HS-27A (cell line): ENCODE measurements at regions not wholly inside any gene's neighbourhood (a gene's known extent, or its start where the extent isn't known, plus 50 kb on each side); places are given as distances from the start of the nearest gene placed in this dataset.
"Not testable (repeated sequence)": the region's sequence is repeated elsewhere in the genome, so short reads cannot be mapped to it uniquely, and the experiment has no call there.

Experiments
- DNase-seq: peaks from one replicate; pipeline ENCODE4 v3.0.0-alpha.2; 2012; ENCODE audit warnings: low read depth, missing footprints

DNA sequence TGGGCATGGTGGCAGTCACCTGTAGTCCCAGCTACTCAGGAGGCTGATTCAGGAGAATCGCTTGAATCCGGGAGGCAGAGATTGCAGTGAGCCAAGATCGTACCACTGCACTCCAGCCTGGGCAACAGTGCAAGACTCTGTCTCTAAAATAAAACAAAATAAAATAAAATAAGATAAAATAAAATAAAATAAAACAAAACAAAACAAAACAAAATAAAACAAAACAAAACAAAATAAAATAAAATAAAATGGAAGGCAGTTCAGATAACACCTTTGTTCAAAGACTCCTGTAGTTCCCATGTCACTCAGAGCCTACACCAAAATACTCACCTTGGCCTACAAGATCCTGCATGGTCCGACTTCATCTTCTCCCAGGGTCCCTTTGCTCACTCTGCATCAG lies 61.3 kb downstream of the SYF2 start:
- not testable (repeated sequence) for DNase-seq

DNA sequence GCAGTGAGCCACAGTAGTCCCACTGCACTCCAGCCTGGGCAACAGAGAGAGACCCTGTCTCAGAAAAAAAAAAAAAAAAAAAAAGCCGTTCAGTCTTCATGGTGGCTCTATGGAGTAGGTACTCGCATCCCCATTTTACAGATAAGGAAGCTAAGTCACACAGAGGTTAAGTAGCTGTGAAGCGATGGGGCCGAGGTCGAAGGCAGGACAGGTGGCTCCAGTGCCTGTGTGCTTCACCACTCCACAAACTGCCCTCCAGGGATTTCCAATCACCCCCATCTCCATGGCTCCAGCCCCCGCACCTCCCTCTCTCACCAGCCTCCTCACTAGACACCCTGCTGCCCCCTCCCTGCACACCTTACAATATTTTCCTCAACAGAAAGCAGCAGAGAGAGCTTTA lies 61.9 kb downstream of the SYF2 start:
- no peak for DNase-seq

DNA sequence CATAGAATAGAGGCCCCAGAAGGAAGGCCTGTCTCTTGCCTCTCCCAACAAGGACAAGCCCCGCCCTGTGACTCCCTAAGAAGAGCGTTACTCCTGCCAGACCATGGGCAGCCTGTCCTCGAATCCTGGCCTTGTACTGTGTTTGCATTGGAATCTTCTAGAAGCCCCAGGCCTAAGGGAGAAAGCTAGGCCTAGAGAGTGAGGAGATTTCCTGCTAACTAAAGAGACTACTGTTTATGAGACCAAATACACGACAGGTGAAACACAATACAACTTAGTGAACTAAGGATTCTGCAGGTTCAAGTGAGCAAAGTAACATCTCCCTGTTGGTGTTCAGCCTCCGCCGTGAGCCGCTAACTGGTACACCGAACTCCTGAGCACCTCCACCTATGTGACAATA lies 62.7 kb downstream of the SYF2 start:
- no peak for DNase-seq

DNA sequence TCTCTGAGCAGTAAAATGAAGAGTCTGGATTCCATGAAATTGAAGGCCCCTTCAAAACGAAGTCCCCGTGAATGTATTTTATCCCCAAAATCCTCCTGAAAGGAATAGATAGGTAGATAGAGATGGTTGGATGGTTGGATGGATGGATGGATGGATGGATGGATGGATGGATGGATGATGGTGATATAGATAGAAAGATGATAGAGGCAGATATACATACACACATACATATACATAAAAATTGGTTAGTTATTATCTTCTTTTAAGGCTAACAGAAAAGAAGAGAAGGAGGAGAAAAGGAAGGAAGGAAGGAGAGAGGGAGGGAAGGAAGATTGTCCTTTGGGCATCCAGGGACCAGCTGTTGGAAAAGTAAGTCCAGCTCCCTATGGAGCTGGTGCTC lies 63.1 kb downstream of the SYF2 start:
- no peak for DNase-seq

DNA sequence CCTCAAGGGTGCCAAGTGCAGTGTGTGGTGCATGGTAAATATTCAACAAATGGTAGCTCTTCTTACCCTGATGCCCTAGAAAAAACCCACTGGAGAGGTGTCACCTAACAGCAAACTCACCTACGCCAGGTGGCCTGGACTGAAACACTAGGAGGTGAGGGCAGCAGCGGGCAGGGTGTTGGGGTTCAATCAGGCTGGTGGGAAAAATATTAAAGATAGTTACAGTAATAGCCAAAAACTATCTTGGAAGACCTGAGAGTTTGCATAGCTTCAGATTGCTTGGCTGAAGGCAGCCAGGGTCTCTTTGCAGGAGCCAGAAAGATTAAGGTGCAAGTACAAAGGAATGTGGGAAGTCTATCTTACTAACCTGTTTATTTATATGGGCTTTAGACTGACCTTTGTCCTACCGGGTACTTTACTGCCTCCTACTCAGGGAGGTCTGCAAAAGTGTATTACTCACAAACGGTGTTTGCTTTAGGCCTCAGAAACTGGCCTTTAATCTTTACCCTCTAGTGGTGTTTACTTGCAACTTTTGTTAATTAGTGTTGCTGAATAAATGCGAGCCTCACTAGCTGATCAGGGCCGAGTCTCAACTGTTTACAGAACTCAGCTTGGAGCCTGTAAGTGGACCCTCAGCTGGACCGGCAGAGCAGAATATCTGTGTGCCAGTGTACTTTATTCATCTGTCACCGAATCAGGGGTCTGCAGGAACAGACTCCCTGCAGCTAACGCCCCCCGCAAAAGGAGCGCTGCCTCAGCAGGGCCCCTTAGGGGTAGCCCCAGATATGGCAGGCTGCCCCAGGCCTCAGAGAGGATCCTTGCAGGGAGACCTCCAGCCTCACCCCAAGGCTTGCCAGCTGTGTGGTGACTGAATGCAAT lies 63.9 kb downstream of the SYF2 start:
- DNase-seq: no peak

DNA sequence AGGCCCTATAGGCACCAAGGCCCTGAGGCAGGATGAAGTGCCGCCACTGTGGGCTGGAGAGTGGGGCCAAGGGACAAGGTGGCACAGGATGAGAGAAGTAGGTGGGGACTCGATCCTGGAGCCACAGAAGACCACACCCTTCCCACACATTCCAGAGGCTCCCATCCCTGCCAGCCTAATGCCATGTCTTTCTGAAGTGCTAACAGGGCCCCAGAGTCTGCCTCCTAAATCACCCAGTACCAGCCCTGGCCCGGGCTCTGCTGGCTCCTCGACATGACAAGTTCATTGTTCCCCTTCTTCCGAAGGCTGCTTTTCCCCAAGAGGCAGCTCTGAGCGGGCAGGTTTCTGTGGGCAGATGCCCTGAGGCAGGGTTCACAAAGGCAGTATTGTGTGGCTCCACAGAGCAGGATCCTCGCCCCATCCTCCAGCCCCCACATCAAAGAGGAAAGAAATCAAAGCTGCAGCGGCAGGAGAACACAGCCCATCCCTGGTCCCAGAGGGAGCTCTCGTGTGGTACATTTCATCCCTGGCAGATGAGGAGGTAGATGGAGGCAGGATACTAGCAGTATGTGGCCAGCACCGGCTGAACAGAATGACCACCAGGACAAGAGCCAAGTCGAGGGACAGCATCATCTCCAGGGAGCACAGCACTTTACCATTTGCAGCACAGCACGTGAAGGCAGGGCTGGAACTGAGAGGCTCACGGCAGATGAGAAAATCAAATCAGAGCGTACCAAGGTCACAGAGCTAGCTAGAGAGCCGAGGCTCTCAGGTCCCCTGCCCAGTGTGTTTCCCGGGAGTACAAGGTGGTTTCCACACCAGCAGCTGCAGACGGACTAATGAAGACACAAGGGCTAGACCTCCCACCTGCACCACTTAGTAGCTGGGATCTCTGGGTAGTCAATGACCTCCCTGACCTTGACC lies 64.8 kb downstream of the SYF2 start:
- no peak for DNase-seq

DNA sequence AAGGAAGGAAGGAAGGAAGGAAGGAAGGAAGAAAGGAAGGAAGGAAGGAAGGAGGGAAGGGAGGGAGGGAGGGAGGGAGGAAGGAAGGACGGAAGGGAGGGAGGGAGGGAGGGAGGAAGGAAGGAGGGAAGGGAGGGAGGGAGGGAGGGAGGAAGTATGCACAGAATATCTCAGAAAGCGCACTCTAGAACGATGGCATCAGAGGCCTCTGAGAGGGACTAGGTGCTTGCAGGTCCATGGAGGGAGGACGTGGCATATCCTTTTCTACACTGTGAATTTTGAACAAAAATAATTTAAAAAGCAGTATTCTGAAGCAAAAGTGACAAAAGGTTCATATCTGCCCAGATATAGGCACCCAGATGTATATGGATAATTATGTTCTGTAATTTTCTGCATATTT lies 65.5 kb downstream of the SYF2 start:
- no peak for DNase-seq

DNA sequence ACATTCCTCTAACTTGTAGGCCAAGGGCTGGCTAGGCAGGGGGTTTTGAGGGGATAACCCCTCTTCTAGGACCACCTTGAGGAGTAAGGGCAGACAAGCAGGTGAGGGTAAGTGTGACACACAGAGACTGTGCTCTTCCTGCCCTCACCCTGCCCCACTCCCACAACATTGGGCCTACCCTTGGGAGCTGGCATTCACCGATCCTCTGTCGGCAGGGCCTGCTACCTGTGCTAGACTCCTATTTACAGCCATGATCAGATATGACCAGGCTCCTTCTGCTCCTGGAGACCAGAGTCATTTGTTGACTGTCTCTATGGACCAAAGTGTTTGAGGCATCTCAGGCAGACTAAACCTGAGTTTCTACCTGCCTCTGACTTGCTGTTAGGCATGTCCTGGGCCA lies 68.3 kb downstream of the SYF2 start:
- DNase-seq: no peak

DNA sequence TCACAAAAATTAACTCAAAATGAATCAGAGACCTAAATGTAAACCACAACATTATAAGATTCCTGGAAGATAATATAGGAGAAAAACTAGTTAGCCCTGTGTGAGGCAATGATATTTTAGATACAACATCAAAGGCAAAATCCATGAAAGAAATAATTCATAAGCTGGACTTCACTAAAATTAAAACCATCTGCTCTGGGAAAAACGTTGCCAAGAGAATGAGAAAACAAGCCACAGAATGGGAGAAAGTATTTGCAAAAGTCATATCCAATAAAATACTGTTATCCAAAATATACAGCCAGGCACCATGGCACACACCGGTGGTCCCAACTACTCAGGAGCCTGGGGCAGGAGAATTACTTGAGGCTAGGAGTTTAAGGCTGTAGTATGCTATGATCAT lies 70.3 kb downstream of the SYF2 start:
- no peak for DNase-seq

DNA sequence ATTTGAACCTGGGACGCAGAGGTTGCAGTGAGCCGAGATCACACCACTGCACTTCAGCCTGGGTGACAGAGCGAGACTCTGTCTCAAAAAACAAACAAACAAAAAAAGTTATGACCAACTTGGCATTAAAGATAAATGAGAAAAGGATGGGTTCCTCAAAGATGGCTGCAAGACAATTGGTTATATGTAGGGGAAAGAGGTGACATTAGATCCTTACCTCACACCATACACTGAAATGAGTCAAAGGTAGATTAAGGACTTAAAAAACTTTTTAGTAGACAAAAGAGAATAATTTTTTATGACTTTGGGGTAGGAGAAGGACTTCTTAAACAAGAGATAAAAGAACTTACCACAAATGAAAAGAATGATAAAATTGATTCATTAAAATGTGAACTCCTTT lies 74.5 kb downstream of the SYF2 start:
- no peak for DNase-seq

DNA sequence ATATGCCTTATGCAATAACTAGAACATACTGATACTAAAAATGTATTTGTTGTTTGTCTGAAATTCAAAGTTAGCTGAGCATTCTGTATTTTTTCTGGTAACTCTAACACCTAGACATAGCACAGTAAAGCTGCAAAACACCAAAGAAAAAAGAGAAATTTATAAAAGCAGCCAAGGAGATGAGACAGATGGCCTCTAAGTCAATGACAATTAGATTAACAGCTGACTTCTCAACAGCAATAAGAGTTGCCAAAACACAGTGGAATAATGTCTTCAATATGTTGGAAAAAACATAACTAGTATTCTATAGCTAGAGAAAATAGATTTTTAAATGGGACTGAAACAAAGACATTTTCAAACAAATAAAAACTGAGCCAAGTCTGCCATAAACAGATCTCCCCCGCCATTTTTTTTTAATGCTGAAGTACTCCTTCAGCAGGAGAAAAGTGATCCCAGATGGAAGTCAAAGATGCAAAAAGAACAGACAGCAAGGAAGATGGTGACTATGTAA lies 81.3 kb downstream of the SYF2 start:
- no peak for DNase-seq

DNA sequence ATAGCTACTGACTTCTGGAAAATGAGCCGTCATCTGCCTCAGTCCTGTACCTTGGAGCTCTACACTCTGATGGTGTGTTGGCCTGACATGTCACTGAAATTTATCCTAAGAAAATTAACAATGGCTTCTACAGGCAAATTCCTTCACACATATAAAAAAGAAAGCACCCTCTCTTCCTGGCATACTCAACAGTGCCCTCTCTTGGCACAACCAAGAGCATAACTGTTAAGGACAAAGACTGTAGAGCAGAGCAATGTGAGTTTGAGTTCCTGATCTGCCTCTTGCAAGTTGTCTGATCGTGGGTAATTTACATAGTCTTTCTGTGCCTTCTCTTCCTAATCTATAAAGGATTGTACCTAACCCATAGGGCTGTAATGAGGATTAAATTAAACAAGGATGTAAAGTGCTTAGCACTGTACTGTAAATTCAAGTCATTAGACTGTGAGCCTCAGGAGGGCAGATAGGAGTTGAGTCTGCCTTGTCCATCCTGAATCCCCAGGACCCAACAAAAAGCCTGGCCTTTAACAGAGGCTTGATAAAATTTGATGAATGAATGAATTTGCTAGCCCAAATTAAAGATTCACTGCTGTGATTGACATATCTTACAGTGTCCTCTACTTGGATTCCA lies 83.5 kb downstream of the SYF2 start:
- DNase-seq: no peak

DNA sequence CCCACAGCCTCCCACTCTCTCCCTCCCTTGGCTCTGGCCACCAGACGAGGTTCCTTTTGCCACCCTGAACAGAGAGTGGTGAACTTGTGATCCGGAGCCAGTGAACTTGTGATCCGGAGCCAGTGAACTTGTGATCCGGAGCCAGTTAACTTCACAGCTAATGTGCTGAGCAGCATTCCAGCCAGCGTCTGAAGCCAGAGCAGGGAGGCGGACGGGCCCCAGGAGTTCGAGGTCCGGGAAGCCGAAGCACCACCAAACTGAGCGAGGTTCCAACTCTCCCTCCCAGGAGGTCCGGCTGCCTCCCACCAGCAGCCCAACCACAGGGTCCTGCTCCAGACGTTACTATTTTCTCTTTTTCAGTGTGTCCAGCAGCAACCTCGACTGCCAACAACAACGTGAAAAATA lies 85.8 kb downstream of the SYF2 start:
- DNase-seq: no peak

DNA sequence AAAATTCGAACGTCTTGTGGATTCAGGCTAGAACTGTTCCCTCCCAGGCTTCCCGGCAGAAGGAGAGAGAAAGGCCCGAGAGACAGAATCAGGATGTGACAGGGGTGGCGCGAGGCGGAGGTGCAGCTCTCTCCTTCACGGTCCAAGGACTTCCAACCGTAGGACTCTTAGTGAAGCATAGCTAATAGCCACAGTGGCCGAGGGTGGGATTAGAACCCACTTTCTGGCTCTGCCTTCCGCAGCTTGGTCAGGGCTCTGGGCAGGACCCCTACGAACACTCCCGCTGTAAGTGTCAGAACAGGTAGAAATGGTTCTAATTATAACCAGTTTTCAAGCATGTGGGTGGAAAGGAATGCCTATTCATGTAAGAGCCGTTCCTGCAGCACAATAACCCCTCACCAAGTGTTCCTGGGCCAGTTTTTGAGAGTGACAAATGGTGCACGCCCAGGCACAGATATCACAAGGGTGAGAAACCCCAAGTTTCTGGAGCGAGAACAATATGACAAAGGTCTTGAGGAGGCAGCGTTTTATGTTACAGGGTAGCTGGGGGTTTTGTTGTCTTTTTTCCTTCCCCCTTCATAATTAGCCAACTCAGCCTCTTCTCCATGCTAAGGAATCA lies 86.4 kb downstream of the SYF2 start:
- DNase-seq: no peak

DNA sequence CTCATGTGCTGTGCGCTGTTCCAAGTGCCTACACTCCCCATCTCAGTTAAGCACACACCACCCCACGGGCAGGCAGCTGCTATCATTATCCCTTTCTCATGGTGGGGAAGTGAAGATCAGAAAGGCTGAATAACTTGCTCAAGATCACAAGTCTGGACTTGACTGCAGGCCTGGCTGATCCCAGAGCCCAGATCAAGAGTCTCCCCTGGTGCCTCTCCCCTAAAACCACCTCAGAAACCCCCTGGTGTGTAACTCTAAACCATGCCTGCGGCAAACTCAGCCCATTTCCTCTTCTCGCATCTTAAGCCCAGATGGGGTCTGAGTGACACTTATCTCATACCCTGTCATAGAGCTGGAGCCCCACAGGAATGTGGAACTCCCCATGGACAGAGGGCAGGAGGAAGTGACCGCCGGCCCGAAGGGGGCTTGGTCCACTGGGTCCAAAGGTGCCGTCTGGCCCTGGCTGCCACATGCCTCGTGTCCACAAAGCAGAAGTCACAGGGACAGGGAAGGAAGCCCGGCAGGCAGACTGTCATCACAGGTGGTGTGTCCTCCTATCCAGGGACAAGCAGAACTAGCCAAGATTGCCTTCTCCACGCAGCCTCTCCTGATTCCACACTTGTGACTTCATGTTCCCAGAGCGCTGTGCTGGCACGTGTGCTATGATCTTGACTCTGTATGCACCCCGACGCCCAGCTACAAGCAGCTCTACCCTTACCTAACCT lies 92.1 kb downstream of the SYF2 start:
- no peak for DNase-seq

DNA sequence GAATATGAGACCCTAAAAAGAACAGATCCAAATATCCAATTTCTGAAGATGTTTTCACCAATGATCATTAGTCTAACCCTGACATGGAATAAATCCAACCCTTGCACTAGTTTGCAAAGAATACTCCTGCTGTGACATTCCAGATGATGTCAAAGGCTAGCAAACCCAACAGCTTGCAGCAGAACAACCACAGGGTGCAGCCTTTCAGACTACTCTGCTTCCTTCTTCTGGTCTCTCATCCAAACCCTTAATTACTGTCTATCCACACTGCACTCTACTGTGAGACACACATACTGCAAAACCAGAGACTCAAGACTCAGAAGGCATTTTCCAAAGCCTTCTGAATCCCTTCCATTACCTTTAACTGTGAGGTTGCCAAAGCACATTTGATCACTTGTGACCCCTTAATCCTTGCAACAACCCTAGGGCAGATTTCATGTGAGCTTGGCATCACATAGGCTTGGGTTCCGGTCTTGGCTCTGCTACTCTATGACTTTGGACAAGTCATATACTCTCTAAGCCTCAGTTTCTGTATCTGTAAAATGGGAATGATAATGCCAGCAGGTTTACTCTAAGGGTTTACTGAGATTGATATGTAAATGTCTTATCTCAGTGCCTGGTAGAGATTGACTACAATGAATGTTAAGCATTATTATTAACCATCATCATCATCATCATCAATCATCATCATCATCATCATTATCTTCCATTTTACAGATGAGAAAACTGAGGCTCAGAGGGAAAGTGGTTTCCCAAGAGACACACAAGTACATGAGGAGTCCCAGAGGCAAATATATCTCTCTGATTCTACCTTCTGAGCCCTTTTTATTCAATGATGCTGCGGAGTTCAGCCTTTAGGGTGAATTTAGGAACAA lies 94.5 kb downstream of the SYF2 start:
- DNase-seq: no peak

DNA sequence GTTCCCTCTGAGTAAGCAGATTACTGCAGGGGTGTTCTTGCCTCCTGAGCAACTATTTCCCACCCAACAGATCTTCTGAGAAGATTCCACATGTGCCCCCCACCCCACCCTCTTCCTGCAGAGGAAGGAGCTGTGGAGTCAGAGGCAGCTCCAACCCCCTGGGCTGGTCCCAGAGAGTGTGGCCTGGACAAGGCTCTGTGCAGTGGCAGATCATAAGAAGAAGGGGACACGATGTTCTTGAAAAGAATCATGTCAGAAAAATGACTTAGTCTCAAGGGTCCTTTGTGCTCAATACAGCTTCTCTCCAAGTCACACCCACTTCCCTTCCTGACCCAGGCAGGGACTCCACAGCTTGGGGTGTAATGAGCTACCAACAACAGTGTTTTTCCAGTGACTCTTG lies 95.2 kb downstream of the SYF2 start:
- DNase-seq: no peak

DNA sequence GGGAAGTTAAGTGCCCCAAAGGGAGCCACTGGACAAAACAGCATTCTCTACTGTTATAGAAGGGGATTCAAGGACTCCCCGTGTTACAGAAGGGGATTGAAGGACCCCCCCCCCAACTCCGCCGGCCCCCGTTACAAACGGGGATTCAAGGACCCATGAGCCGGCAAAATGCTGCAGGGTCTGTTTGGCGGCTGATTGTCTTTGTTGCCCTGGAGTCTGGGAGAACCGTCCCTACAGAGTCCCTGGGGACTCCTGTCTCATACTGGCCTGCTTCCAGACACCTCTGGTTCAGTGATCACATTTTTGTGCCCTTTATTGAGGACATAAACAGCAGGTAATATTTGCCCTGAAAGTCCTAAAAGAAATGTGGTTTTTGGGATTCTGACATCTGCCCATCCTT lies 96.4 kb downstream of the SYF2 start:
- no peak for DNase-seq

DNA sequence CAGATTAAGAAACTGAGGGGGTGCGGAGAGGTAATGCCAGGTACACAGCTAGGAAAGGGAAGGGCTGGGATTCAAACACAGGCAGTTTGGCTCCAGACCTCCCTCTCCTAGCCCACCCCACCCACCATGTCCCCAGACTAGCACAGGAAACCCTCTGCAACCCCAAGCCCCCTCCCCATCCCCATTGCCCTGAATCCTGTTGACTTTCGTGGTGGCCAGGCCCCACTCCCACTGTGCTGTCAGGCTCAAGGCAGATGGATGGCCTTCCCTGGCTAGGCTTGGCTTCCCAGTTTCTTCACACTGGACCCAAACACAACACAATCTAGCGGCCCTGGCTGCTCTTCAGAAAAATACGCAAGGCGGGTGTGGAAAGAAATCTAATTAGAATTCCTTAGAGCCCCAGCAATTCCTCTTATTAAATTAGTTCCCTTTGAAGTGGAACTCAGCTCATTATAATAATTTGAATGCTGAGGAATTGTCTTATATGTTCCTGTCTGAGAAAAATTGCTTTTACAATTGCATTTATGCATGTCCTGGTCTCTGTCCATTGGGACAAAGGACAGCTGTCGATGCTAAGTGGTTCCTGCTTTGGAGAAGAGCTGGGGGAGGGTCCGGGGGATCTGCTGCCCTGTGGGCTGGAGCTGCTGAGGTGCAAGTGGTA lies 97.4 kb downstream of the SYF2 start:
- no peak for DNase-seq

DNA sequence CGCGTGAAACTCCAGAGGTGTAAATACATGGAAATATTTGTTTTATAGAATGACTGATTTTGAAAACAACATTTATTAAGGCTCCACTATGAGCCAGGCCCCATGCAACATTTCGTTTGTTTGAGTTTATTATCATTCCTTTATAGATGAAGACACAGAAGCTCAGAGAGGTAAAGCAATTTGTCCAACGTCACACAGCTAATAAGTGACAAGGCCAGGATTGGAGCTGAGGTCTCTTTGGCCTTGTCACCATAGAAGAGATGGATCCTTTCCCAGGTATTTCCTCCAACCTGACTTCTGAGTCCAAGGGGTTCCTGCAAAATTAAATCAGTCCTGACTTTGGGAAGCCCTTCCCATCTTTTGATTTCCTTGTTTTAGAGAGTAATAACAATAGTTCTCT lies 98.0 kb downstream of the SYF2 start:
- DNase-seq: no peak
